Nephron progenitor cell (in vitro differentiated cells): ENCODE measurements at regions not wholly inside any gene's neighbourhood (a gene's known extent, or its start where the extent isn't known, plus 50 kb on each side); places are given as distances from the start of the nearest gene placed in this dataset.

Experiments used
- DNase-seq: peaks from one replicate; pipeline ENCODE4 v3.0.0; 2021
- H3K27ac Mint-ChIP-seq: 2 replicates; pipeline ENCODE4 v1.8.0; 2021; ENCODE audit warnings: mild to moderate bottlenecking, moderate library complexity, mixed read lengths
- H3K27me3 Mint-ChIP-seq: 2 replicates; pipeline ENCODE4 v1.8.0; 2021; ENCODE audit warnings: mild to moderate bottlenecking, low read depth, mixed read lengths; ENCODE audit not compliant: poor library complexity
- H3K36me3 Mint-ChIP-seq: 2 replicates; pipeline ENCODE4 v1.8.0; 2021; ENCODE audit warnings: low read depth, mixed read lengths
- H3K4me1 Mint-ChIP-seq: 2 replicates; pipeline ENCODE4 v1.8.0; 2021; ENCODE audit warnings: mixed read lengths
- H3K4me3 Mint-ChIP-seq: 2 replicates; pipeline ENCODE4 v1.8.0; 2021; ENCODE audit warnings: mild to moderate bottlenecking, moderate library complexity, mixed read lengths
- H3K9me3 Mint-ChIP-seq: 2 replicates; pipeline ENCODE4 v1.8.0; 2021; ENCODE audit warnings: mild to moderate bottlenecking, moderate library complexity, mixed read lengths
- CTCF ChIP-seq: fragments of 200-600 bp; sonication (generic); IDR thresholded peaks from 2 replicates; pipeline ENCODE4 v1.5.0; 2021; ENCODE audit warnings: antibody characterized with exemption

- H3K4me3 Mint-ChIP-seq, result no peak overlapping the region
- no peak for DNase-seq
- H3K9me3 Mint-ChIP-seq, result no peaks in the 10 kb centered on the region
- H3K36me3 Mint-ChIP-seq, result no peaks in the 10 kb centered on the region
- no peak overlapping the region for H3K27ac Mint-ChIP-seq
- TF ChIP-seq CTCF, result no peak
- H3K4me1 Mint-ChIP-seq, result no peaks in the 10 kb centered on the region
- H3K27me3 Mint-ChIP-seq, result no peaks in the 10 kb centered on the region
These were observed 766.2 kb upstream of the KIRREL3 start for GRCh38 chr11:127766734-127767133.

- no peak for TF ChIP-seq CTCF
- Mint-ChIP-seq H3K27me3 (no peaks in the 10 kb centered on the region), H3K27ac (no peak overlapping the region), H3K9me3 (no peaks in the 10 kb centered on the region), H3K4me3 (no peak overlapping the region), H3K36me3 (no peaks in the 10 kb centered on the region), H3K4me1 (peaks cover under 1% of the 10 kb centered on the region)
- DNase-seq, result no peak
These were observed 738.3 kb upstream of the KIRREL3 start for GRCh38 chr11:127738771-127739286.

GRCh38 chr11:127737499-127737898 lies 736.9 kb upstream of the KIRREL3 start:
- H3K27ac Mint-ChIP-seq, result no peak overlapping the region
- DNase-seq, result no peak
- no peak for TF ChIP-seq CTCF
- H3K4me3 Mint-ChIP-seq, result no peak overlapping the region
- H3K27me3 Mint-ChIP-seq, result no peaks in the 10 kb centered on the region
- H3K36me3 Mint-ChIP-seq, result no peaks in the 10 kb centered on the region
- no peaks in the 10 kb centered on the region for H3K9me3 Mint-ChIP-seq
- peaks cover 5% of the 10 kb centered on the region for H3K4me1 Mint-ChIP-seq

- no peak for DNase-seq
- no peak for TF ChIP-seq CTCF
- Mint-ChIP-seq H3K27me3 (no peaks in the 10 kb centered on the region), H3K9me3 (peaks cover 4% of the 10 kb centered on the region), H3K27ac (no peak overlapping the region), H3K36me3 (peaks cover 4% of the 10 kb centered on the region), H3K4me1 (peaks cover 5% of the 10 kb centered on the region), H3K4me3 (no peak overlapping the region)
These were observed 733.0 kb upstream of the KIRREL3 start for GRCh38 chr11:127733552-127733951.

- peaks cover 4% of the 10 kb centered on the region for H3K36me3 Mint-ChIP-seq
- no peaks in the 10 kb centered on the region for H3K27me3 Mint-ChIP-seq
- no peak for TF ChIP-seq CTCF
- no peak overlapping the region for H3K27ac Mint-ChIP-seq
- DNase-seq, result no peak
- no peak overlapping the region for H3K4me3 Mint-ChIP-seq
- peaks cover 4% of the 10 kb centered on the region for H3K9me3 Mint-ChIP-seq
- peaks cover 10% of the 10 kb centered on the region for H3K4me1 Mint-ChIP-seq
These were observed 725.8 kb upstream of the KIRREL3 start for GRCh38 chr11:127726367-127726766.

GRCh38 chr11:127723714-127724113 lies 723.1 kb upstream of the KIRREL3 start:
- no peak for TF ChIP-seq CTCF
- no peak overlapping the region for H3K27ac Mint-ChIP-seq
- no peak overlapping the region for H3K4me3 Mint-ChIP-seq
- peaks cover 10% of the 10 kb centered on the region for H3K4me1 Mint-ChIP-seq
- DNase-seq, result no peak
- H3K36me3 Mint-ChIP-seq, result no peaks in the 10 kb centered on the region
- no peaks in the 10 kb centered on the region for H3K9me3 Mint-ChIP-seq
- H3K27me3 Mint-ChIP-seq, result no peaks in the 10 kb centered on the region
